Osteocyte (in vitro differentiated cells): ENCODE measurements at regions not wholly inside any gene's neighbourhood (a gene's known extent, or its start where the extent isn't known, plus 50 kb on each side); places are given as distances from the start of the nearest gene placed in this dataset.

Experiments
- DNase-seq: peaks from one replicate; pipeline ENCODE4 v3.0.0; 2021; ENCODE audit warnings: mixed read lengths; ENCODE audit not compliant: unreplicated experiment; ENCODE audit errors: extremely low spot score
- H3K27ac Mint-ChIP-seq: one replicate; pipeline ENCODE4 v1.8.0; 2021; ENCODE audit warnings: mild to moderate bottlenecking, mixed read lengths; ENCODE audit not compliant: unreplicated experiment
- H3K27me3 Mint-ChIP-seq: one replicate; pipeline ENCODE4 v1.8.0; 2021; ENCODE audit warnings: mixed read lengths; ENCODE audit not compliant: unreplicated experiment
- H3K36me3 Mint-ChIP-seq: one replicate; pipeline ENCODE4 v1.8.0; 2021; ENCODE audit warnings: mixed read lengths; ENCODE audit not compliant: unreplicated experiment
- H3K4me1 Mint-ChIP-seq: one replicate; pipeline ENCODE4 v1.8.0; 2021; ENCODE audit warnings: mixed read lengths; ENCODE audit not compliant: unreplicated experiment
- H3K4me3 Mint-ChIP-seq: one replicate; pipeline ENCODE4 v1.8.0; 2021; ENCODE audit warnings: mild to moderate bottlenecking, moderate library complexity, mixed read lengths; ENCODE audit not compliant: unreplicated experiment
- H3K9me3 Mint-ChIP-seq: one replicate; pipeline ENCODE4 v1.8.0; 2021; ENCODE audit warnings: mixed read lengths; ENCODE audit not compliant: unreplicated experiment
- CTCF ChIP-seq: fragments of 200-600 bp; sonication (generic); IDR thresholded peaks from 2 replicates; pipeline ENCODE4 v1.5.0; 2021; ENCODE audit warnings: antibody characterized with exemption, mild to moderate bottlenecking, moderate library complexity

GRCh38 chr1:208544794-208545193, 300.6 kb upstream of the PLXNA2 start:
- Mint-ChIP-seq H3K4me1 (no peaks in the 10 kb centered on the region), H3K36me3 (no peaks in the 10 kb centered on the region), H3K9me3 (no peaks in the 10 kb centered on the region), H3K4me3 (no peak overlapping the region), H3K27me3 (peaks cover 6% of the 10 kb centered on the region), H3K27ac (no peak overlapping the region)
- TF ChIP-seq CTCF = no peak
- DNase-seq = no peak

GRCh38 chr1:208551024-208551423, 306.8 kb upstream of the PLXNA2 start:
- Mint-ChIP-seq H3K27ac (no peak overlapping the region), H3K4me1 (no peaks in the 10 kb centered on the region), H3K9me3 (no peaks in the 10 kb centered on the region), H3K27me3 (peaks cover 10% of the 10 kb centered on the region), H3K36me3 (no peaks in the 10 kb centered on the region), H3K4me3 (no peak overlapping the region)
- no peak for TF ChIP-seq CTCF
- no peak for DNase-seq

GRCh38 chr1:208551633-208552320, 307.6 kb upstream of the PLXNA2 start:
- no peaks in the 10 kb centered on the region for H3K4me1 Mint-ChIP-seq
- H3K9me3 Mint-ChIP-seq = no peaks in the 10 kb centered on the region
- peaks cover 10% of the 10 kb centered on the region for H3K27me3 Mint-ChIP-seq
- DNase-seq = no peak
- TF ChIP-seq CTCF = no peak
- no peak overlapping the region for H3K4me3 Mint-ChIP-seq
- H3K27ac Mint-ChIP-seq = no peak overlapping the region
- no peaks in the 10 kb centered on the region for H3K36me3 Mint-ChIP-seq

GRCh38 chr1:208552928-208553327, 308.7 kb upstream of the PLXNA2 start:
- H3K4me1 Mint-ChIP-seq = no peaks in the 10 kb centered on the region
- no peaks in the 10 kb centered on the region for H3K9me3 Mint-ChIP-seq
- H3K36me3 Mint-ChIP-seq = no peaks in the 10 kb centered on the region
- H3K4me3 Mint-ChIP-seq = no peak overlapping the region
- H3K27ac Mint-ChIP-seq = no peak overlapping the region
- DNase-seq = no peak
- H3K27me3 Mint-ChIP-seq = peaks cover 4% of the 10 kb centered on the region
- no peak for TF ChIP-seq CTCF

- no peaks in the 10 kb centered on the region for H3K4me1 Mint-ChIP-seq
- H3K36me3 Mint-ChIP-seq = no peaks in the 10 kb centered on the region
- no peaks in the 10 kb centered on the region for H3K9me3 Mint-ChIP-seq
- no peak for DNase-seq
- no peak overlapping the region for H3K27ac Mint-ChIP-seq
- H3K27me3 Mint-ChIP-seq = peaks cover 2% of the 10 kb centered on the region
- no peak for TF ChIP-seq CTCF
- no peak overlapping the region for H3K4me3 Mint-ChIP-seq
Observed at GRCh38 chr1:208556461-208556860, 312.3 kb upstream of the PLXNA2 start.
